ENCODE measurements at regions not wholly inside any gene's neighbourhood (a gene's known extent, or its start where the extent isn't known, plus 50 kb on each side); places are given as distances from the start of the nearest gene placed in this dataset.

- TF ChIP-seq CTCF (IDR thresholded peaks at IDR 0.05; ENCODE audit: control insufficient read depth, insufficient read depth, low read depth, low read length, missing control alignments), result no peak
- H3K4me3 ChIP-seq (ENCODE audit: control insufficient read depth, low read depth, low read length), result no peak overlapping the region
- no peak for DNase-seq (ENCODE audit: low read depth)
Measured at GRCh38 chr5:136665331-136665730, 300.0 kb upstream of the TRPC7 start.

GRCh38 chr5:136661026-136661425 is 295.7 kb upstream of the TRPC7 start:
- H3K4me3 ChIP-seq (ENCODE audit: control insufficient read depth, low read depth, low read length), result no peak overlapping the region
- no peak for DNase-seq (ENCODE audit: low read depth)
- no peak for TF ChIP-seq CTCF (IDR thresholded peaks at IDR 0.05; ENCODE audit: control insufficient read depth, insufficient read depth, low read depth, low read length, missing control alignments)

GRCh38 chr5:136656811-136657210 is 291.5 kb upstream of the TRPC7 start:
- DNase-seq (ENCODE audit: low read depth), result no peak
- TF ChIP-seq CTCF (IDR thresholded peaks at IDR 0.05; ENCODE audit: control insufficient read depth, insufficient read depth, low read depth, low read length, missing control alignments), result no peak
- H3K4me3 ChIP-seq (ENCODE audit: control insufficient read depth, low read depth, low read length), result no peak overlapping the region

GRCh38 chr5:136655468-136655867 is 290.1 kb upstream of the TRPC7 start:
- DNase-seq (ENCODE audit: low read depth), result no peak
- H3K4me3 ChIP-seq (ENCODE audit: control insufficient read depth, low read depth, low read length), result no peak overlapping the region
- no peak for TF ChIP-seq CTCF (IDR thresholded peaks at IDR 0.05; ENCODE audit: control insufficient read depth, insufficient read depth, low read depth, low read length, missing control alignments)

GRCh38 chr5:136646915-136647314 is 281.6 kb upstream of the TRPC7 start:
- no peak for DNase-seq (ENCODE audit: low read depth)
- H3K4me3 ChIP-seq (ENCODE audit: control insufficient read depth, low read depth, low read length), result no peak overlapping the region
- TF ChIP-seq CTCF (IDR thresholded peaks at IDR 0.05; ENCODE audit: control insufficient read depth, insufficient read depth, low read depth, low read length, missing control alignments), result no peak

- TF ChIP-seq CTCF (IDR thresholded peaks at IDR 0.05; ENCODE audit: control insufficient read depth, insufficient read depth, low read depth, low read length, missing control alignments), result no peak
- H3K4me3 ChIP-seq (ENCODE audit: control insufficient read depth, low read depth, low read length), result no peak overlapping the region
- DNase-seq (ENCODE audit: low read depth), result no peak
Measured at GRCh38 chr5:136642976-136643375, 277.6 kb upstream of the TRPC7 start.

- no peak for TF ChIP-seq CTCF (IDR thresholded peaks at IDR 0.05; ENCODE audit: control insufficient read depth, insufficient read depth, low read depth, low read length, missing control alignments)
- DNase-seq (ENCODE audit: low read depth), result no peak
Measured at GRCh38 chr5:136639616-136640015, 274.3 kb upstream of the TRPC7 start.

More at GRCh38 chr5:136639616-136640015, 274.3 kb upstream of the TRPC7 start:
- H3K4me3 ChIP-seq (ENCODE audit: control insufficient read depth, low read depth, low read length), result no peak overlapping the region
